Large intestine (tissue), 3 donors: ENCODE measurements at regions not wholly inside any gene's neighbourhood (a gene's known extent, or its start where the extent isn't known, plus 50 kb on each side); places are given as distances from the start of the nearest gene placed in this dataset.

Source experiments
- DNase-seq, 2 donors: peaks; one replicate each; pipeline versions ENCODE4 v3.0.0 to v3.0.0-alpha.2; 2013
- H3K27ac ChIP-seq: one replicate; pipeline ENCODE4 v1.5.1; 2013; ENCODE audit warnings: low read length
- H3K27me3 ChIP-seq: 2 replicates; pipeline ENCODE4 v1.6.1; 2013; ENCODE audit warnings: low read length; ENCODE audit not compliant: control insufficient read depth, insufficient read depth
- H3K36me3 ChIP-seq: 2 replicates; pipeline ENCODE4 v1.6.1; 2013; ENCODE audit warnings: low read length; ENCODE audit not compliant: control insufficient read depth, insufficient read depth
- H3K4me1 ChIP-seq: one replicate; pipeline ENCODE4 v1.6.1; 2013; ENCODE audit warnings: low read length; ENCODE audit not compliant: control insufficient read depth, insufficient read depth
- H3K4me3 ChIP-seq: one replicate; pipeline ENCODE4 v1.5.1; 2013; ENCODE audit warnings: low read length
- H3K9me3 ChIP-seq: one replicate; pipeline ENCODE4 v1.6.1; 2013; ENCODE audit warnings: mild to moderate bottlenecking, low read depth, low read length, moderate library complexity; ENCODE audit not compliant: control insufficient read depth
- WGBS: methylation state at CpG from one replicate; pipeline ENCODE4 v1.1.5; 2013; ENCODE audit warnings: low lambda C conversion rate; ENCODE audit not compliant: insufficient coverage; 5-methylcytosine and 5-hydroxymethylcytosine counted together

- Histone ChIP-seq H3K27ac (no peak overlapping the region), H3K36me3 (no peaks in the 10 kb centered on the region), H3K4me3 (no peak overlapping the region), H3K4me1 (peaks cover 14% of the 10 kb centered on the region), H3K9me3 (peaks cover 3% of the 10 kb centered on the region), H3K27me3 (no peaks in the 10 kb centered on the region)
- WGBS: no CpG with 5 or more reads among the region's 1 CpG
- no peak for DNase-seq
These were observed 132.3 kb upstream of the RASGRP1 start for GRCh38 chr15:38696790-38697495.

- Histone ChIP-seq H3K27me3 (no peaks in the 10 kb centered on the region), H3K4me1 (peaks cover 20% of the 10 kb centered on the region), H3K27ac (no peak overlapping the region), H3K9me3 (peaks cover 3% of the 10 kb centered on the region), H3K36me3 (no peaks in the 10 kb centered on the region), H3K4me3 (no peak overlapping the region)
- no peak for DNase-seq
- WGBS: no CpG with 5 or more reads among the region's 4 CpGs
These were observed 133.6 kb upstream of the RASGRP1 start for GRCh38 chr15:38698254-38698653.

- no peak overlapping the region for H3K4me3 ChIP-seq
- no peaks in the 10 kb centered on the region for H3K36me3 ChIP-seq
- H3K9me3 ChIP-seq: peaks cover 3% of the 10 kb centered on the region
- H3K27me3 ChIP-seq: no peaks in the 10 kb centered on the region
- no CpG with 5 or more reads among the region's 2 CpGs for WGBS
- peaks cover 20% of the 10 kb centered on the region for H3K4me1 ChIP-seq
- H3K27ac ChIP-seq: no peak overlapping the region
- DNase-seq: peak; percentile 43 to 46
These were observed 135.1 kb upstream of the RASGRP1 start for GRCh38 chr15:38699633-38700230.

- Histone ChIP-seq H3K4me3 (no peak overlapping the region), H3K9me3 (peaks cover 3% of the 10 kb centered on the region), H3K27me3 (no peaks in the 10 kb centered on the region), H3K4me1 (peaks cover 20% of the 10 kb centered on the region), H3K36me3 (no peaks in the 10 kb centered on the region), H3K27ac (no peak overlapping the region)
- no peak for DNase-seq
- 100% methylated on average over 1 of the region's 5 CpGs for WGBS
These were observed 136.5 kb upstream of the RASGRP1 start for GRCh38 chr15:38701149-38701548.

- Histone ChIP-seq H3K36me3 (no peaks in the 10 kb centered on the region), H3K9me3 (peaks cover 3% of the 10 kb centered on the region), H3K4me3 (no peak overlapping the region), H3K27ac (peak overlapping the region; percentile 24), H3K4me1 (peaks cover 20% of the 10 kb centered on the region), H3K27me3 (no peaks in the 10 kb centered on the region)
- 63% methylated on average over 1 of the region's 3 CpGs for WGBS
- peak; percentile 93 to 97 for DNase-seq
These were observed 137.7 kb upstream of the RASGRP1 start for GRCh38 chr15:38702178-38702912.

GRCh38 chr15:38705436-38706219 is 141.0 kb upstream of the RASGRP1 start:
- Histone ChIP-seq H3K9me3 (peaks cover under 1% of the 10 kb centered on the region), H3K27me3 (no peaks in the 10 kb centered on the region), H3K27ac (no peak overlapping the region), H3K4me3 (no peak overlapping the region), H3K4me1 (peaks cover 15% of the 10 kb centered on the region), H3K36me3 (no peaks in the 10 kb centered on the region)
- no CpG with 5 or more reads among the region's 11 CpGs for WGBS
- DNase-seq: no peak

GRCh38 chr15:38706956-38707355 is 142.3 kb upstream of the RASGRP1 start:
- no peak for DNase-seq
- no peaks in the 10 kb centered on the region for H3K27me3 ChIP-seq
- no peaks in the 10 kb centered on the region for H3K9me3 ChIP-seq
- peaks cover 7% of the 10 kb centered on the region for H3K4me1 ChIP-seq
- H3K27ac ChIP-seq: no peak overlapping the region
- no CpG with 5 or more reads among the region's 5 CpGs for WGBS
- H3K36me3 ChIP-seq: no peaks in the 10 kb centered on the region
- H3K4me3 ChIP-seq: no peak overlapping the region

- Histone ChIP-seq H3K27me3 (no peaks in the 10 kb centered on the region), H3K27ac (no peak overlapping the region), H3K9me3 (no peaks in the 10 kb centered on the region), H3K4me3 (no peak overlapping the region), H3K4me1 (no peaks in the 10 kb centered on the region), H3K36me3 (no peaks in the 10 kb centered on the region)
- no CpG with 5 or more reads among the region's 8 CpGs for WGBS
- DNase-seq: peak; percentile 48 to 50
These were observed 143.4 kb upstream of the RASGRP1 start for GRCh38 chr15:38707802-38708671.

GRCh38 chr15:38708672-38709180 is 144.1 kb upstream of the RASGRP1 start:
- no peaks in the 10 kb centered on the region for H3K9me3 ChIP-seq
- no peaks in the 10 kb centered on the region for H3K27me3 ChIP-seq
- no peak overlapping the region for H3K4me3 ChIP-seq
- H3K4me1 ChIP-seq: no peaks in the 10 kb centered on the region
- H3K27ac ChIP-seq: no peak overlapping the region
- WGBS: no CpG with 5 or more reads among the region's 4 CpGs
- DNase-seq: peak in 1 of 2 donors; percentile 35
- no peaks in the 10 kb centered on the region for H3K36me3 ChIP-seq
